Urinary bladder (tissue), 3 donors: ENCODE measurements at regions not wholly inside any gene's neighbourhood (a gene's known extent, or its start where the extent isn't known, plus 50 kb on each side); places are given as distances from the start of the nearest gene placed in this dataset.
"Not testable (repeated sequence)": the region's sequence is repeated elsewhere in the genome, so short reads cannot be mapped to it uniquely, and the experiment has no call there.

Experiments
- DNase-seq: peaks from one replicate; pipeline ENCODE4 v3.0.0-alpha.2; 2015; ENCODE audit errors: extremely low spot score
- H3K27ac ChIP-seq: one replicate; pipeline ENCODE4 v1.5.1; 2013; ENCODE audit warnings: low read depth, mild to moderate bottlenecking, moderate library complexity
- H3K36me3 ChIP-seq: one replicate; pipeline ENCODE4 v1.6.1; 2013; ENCODE audit warnings: mild to moderate bottlenecking, moderate library complexity; ENCODE audit not compliant: insufficient read depth
- H3K4me1 ChIP-seq: one replicate; pipeline ENCODE4 v1.6.1; 2013; ENCODE audit warnings: mild to moderate bottlenecking, moderate library complexity; ENCODE audit not compliant: insufficient read depth
- H3K4me3 ChIP-seq: one replicate; pipeline ENCODE4 v1.5.1; 2013; ENCODE audit warnings: low read depth, low read length
- WGBS: extraction: QIAGEN DNeasy Blood & Tissue Kit; methylation state at CpG from one replicate; pipeline ENCODE4 v1.1.7; 2013; 5-methylcytosine and 5-hydroxymethylcytosine counted together
- donor health status: healthy with polysubstance abuse.
- donor health status: healthy.

DNA sequence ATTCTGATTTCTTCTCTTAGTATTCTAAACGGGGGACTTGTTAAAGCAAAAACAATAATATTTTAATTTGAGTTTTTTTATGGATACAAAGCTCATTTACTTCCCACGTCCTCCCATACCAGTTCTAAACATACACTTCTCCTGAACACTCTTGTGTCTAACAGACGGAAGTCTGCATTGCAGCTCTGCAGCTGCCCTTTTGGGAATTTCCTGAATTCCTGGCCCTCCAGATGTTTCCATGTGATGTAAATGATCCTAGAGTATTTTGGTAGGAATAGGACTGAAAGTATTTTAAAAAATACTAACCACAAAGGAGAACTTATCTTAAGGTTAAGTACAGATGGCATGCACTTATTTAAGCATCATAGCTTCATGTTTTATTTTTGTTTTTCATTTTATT lies 886.7 kb downstream of the TBC1D32 start:
- no peaks in the 10 kb centered on the region for H3K4me1 ChIP-seq
- WGBS, result 36% methylated on average over 3 of the region's 3 CpGs
- H3K36me3 ChIP-seq, result no peaks in the 10 kb centered on the region
- DNase-seq, result no peak
- no peak overlapping the region for H3K4me3 ChIP-seq
- H3K27ac ChIP-seq, result no peak overlapping the region

DNA sequence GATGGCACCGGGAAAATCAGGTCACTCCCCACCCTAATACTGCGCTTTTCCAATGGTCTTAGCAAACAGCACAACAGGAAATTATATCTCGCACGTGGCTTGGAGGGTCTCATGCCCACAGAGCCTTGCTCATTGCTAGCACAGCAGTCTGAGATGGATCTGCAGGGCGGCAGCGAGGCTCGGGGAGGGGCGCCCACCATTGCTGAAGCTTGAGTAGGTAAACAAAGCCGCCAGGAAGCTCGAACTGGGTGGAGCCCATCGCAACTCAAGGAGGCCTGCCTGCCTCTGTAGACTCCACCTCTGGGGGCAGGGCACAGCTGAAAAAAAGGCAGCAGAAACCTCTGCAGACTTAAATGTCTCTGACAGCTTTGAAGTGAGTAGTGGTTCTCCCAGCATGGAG lies 901.4 kb downstream of the TBC1D32 start:
- not testable (repeated sequence) for H3K36me3 ChIP-seq, DNase-seq, H3K4me1 ChIP-seq, H3K27ac ChIP-seq, H3K4me3 ChIP-seq
- WGBS, result 92% methylated on average over 11 of the region's 11 CpGs

DNA sequence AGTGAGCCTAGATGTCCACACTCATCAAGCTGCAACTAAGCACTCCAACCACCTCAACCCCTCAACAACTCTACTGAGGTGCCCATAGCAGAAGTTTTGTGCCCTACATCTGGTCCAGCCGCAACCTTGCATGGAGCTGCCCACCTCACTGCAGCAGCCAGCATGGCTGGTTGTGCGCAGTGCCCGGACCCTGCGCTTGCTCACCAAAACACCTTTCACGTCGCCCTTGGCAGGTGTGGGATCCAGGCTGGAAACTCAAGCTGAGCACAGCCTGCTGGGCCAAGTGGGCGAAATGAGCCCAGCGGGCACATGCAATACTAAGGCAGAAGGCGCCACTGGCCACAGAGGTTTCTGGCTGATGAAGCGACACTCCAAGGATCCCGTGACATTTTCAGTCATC lies 902.4 kb downstream of the TBC1D32 start:
- DNase-seq, result no peak
- Histone ChIP-seq H3K36me3 (no peaks in the 10 kb centered on the region), H3K27ac (no peak overlapping the region), H3K4me3 (no peak overlapping the region), H3K4me1 (no peaks in the 10 kb centered on the region)
- WGBS, result 98% methylated on average over 11 of the region's 11 CpGs

DNA sequence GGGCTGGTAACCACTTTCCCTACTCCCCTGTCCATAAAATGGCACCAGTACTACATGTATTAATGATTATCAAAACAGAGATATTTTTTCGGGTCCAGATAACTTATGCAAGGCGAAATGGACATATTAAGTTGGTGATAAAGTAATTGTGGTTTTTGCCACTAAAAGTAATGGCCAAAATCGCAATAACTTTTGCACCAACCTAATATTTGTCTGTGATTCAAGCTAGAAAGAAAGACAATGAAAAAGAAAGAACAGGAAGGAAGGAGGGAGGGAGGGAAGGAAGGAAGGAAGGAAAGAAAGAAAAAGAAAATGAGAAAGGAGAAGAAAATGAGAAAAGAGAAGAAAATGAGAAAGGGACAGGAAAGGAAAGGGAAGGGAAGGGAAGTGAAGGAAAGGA lies 922.9 kb downstream of the TBC1D32 start:
- no peak overlapping the region for H3K27ac ChIP-seq
- 82% methylated on average over 3 of the region's 3 CpGs for WGBS
- H3K4me1 ChIP-seq, result no peaks in the 10 kb centered on the region
- DNase-seq, result no peak
- no peaks in the 10 kb centered on the region for H3K36me3 ChIP-seq
- H3K4me3 ChIP-seq, result no peak overlapping the region

DNA sequence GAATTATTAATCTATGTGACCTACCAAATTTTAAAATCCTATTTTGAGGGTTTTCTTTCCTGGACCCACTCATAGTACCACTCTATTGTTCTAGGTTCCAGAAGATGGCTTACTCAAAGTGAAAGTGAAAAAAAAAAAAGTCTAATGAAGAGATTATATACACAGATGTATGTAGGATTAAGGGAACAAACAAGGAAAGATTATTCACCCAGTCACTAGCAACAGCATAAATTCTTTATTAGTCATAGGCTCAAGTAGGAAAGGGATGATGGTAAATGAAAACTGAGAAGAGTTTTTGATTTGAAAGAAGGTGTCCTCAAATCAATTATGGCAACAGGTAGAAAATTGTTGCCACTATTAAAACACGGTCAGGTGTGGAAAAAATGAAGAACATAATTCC lies 923.7 kb downstream of the TBC1D32 start:
- H3K27ac ChIP-seq, result no peak overlapping the region
- H3K36me3 ChIP-seq, result no peaks in the 10 kb centered on the region
- DNase-seq, result no peak
- H3K4me1 ChIP-seq, result no peaks in the 10 kb centered on the region
- H3K4me3 ChIP-seq, result no peak overlapping the region
- WGBS, result 88% methylated on average over 1 of the region's 1 CpG

DNA sequence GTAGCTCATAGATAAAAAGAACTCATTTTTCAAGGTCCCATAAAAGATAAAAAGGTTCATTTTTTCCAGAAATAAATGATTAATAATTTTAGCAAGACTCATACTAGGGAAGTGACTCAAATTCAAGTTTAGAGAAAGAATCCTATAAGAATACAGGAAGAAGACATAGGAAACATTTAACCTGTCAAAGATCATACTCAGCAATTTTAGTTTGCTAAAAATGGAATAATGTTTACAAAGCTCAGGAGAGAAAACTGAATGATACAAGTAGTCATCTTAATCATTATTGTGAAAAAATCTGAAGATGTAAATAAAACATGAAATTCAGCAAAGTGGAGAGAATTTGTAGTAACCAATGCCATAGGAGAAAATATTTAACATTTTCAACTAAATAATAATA lies 926.6 kb downstream of the TBC1D32 start:
- Histone ChIP-seq H3K4me1 (no peaks in the 10 kb centered on the region), H3K36me3 (no peaks in the 10 kb centered on the region), H3K4me3 (no peak overlapping the region), H3K27ac (no peak overlapping the region)
- DNase-seq, result no peak

DNA sequence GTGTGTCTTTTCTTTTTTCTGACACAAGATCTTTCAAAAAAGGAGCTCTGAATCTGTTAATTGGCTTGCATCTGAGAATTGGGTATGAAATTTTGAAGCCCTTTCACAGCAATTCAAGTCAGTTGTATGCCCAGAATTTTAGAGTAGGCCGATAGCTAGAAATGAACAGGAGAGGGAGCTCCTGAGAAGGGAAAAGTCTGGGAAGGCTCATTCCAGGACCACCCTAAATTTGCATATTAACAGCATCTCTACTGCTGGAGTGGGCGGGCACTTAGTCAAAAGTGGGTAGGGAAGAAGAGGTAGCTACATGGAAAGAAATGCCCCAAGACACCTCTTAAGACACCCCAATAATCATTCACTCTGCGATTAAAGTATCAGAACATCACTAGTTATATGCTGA lies 928.3 kb downstream of the TBC1D32 start:
- 77% methylated on average over 3 of the region's 3 CpGs for WGBS
- Histone ChIP-seq H3K4me3 (no peak overlapping the region), H3K4me1 (no peaks in the 10 kb centered on the region), H3K36me3 (no peaks in the 10 kb centered on the region), H3K27ac (no peak overlapping the region)
- DNase-seq, result no peak

DNA sequence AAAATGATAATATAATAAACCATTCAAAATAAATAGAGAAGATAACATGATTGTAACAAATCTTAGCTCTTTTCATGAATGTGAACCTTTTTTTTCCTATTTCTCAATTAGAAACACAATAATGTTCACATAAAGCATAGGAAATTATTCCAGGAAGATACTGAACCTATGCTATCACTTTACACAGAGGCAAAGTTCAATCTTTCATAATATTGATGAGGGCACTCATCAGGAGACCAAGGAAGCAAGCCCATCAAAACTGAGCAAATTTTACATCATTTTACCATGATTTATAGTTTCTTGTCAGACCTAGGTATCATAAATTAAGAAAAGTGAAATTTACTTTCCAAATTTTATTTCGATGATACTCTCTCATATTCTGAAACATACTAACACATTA lies 938.5 kb downstream of the TBC1D32 start:
- Histone ChIP-seq H3K27ac (no peak overlapping the region), H3K36me3 (no peaks in the 10 kb centered on the region), H3K4me3 (no peak overlapping the region), H3K4me1 (no peaks in the 10 kb centered on the region)
- DNase-seq, result no peak
- WGBS, result 94% methylated on average over 1 of the region's 1 CpG

DNA sequence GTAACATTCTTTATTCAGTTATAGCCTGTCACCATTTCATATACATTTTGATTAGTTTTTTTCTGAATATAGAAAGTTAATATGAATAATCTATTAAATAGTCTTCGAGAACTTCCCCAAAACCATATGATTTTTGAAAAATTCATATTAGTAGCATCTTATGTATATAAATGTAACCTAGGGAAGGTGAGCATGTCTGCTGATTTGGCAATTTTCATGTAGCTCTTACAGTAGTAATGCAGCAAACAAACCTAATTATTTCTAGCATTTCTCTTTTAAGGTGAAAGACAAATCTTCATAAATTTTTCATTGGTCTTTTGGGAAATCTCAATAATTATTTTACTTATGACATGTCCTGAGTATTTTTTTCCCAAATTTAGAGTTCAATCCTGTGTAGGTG lies 939.0 kb downstream of the TBC1D32 start:
- DNase-seq, result no peak
- H3K27ac ChIP-seq, result no peak overlapping the region
- WGBS, result 88% methylated on average over 1 of the region's 1 CpG

DNA sequence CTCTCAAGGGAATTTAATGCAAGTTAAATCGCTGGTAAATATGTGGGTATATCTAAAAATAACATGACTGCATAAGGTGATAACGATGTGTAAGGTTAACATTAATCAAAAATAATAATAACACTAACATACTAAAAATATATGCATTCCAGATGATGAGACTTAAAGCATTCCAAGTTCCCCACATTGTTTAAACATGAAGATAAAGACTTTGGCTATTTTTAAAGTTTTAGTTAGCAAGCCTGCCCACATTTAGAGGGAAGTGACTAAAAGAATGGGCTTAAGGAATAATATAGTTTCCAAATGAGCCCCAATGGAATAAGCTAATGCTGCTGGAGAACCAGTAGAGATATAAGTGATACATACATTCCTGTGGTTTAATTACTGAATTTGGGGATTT lies 941.3 kb downstream of the TBC1D32 start:
- H3K4me1 ChIP-seq, result no peaks in the 10 kb centered on the region

More for the DNA sequence above, 939.0 kb downstream of the TBC1D32 start:
- Histone ChIP-seq H3K4me3 (no peak overlapping the region), H3K4me1 (no peaks in the 10 kb centered on the region), H3K36me3 (no peaks in the 10 kb centered on the region)

DNA sequence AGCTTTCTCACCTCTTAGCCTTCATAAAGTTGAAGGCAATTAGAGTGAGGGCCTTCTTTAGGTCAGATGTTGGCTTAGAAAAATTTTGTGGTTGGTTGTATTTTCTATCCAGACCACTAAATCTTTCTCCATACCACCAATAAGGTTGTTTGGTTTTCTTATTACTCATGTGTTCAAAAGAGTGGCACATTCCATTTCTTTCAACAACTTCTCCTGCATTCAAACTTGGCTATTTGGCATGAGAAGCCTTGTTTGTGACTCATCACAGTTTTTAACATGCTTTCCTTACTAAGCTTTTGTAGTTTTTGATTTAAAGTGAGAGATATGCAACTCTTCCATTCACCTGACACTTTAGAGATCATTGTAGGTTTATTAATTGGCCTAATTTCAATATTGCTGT lies 949.6 kb downstream of the TBC1D32 start:
- DNase-seq, result no peak
- Histone ChIP-seq H3K4me3 (no peak overlapping the region), H3K4me1 (no peaks in the 10 kb centered on the region)

More for the DNA sequence above, 941.3 kb downstream of the TBC1D32 start:
- Histone ChIP-seq H3K4me3 (no peak overlapping the region), H3K27ac (no peak overlapping the region), H3K36me3 (no peaks in the 10 kb centered on the region)
- 14% methylated on average over 2 of the region's 2 CpGs for WGBS
- DNase-seq, result no peak

DNA sequence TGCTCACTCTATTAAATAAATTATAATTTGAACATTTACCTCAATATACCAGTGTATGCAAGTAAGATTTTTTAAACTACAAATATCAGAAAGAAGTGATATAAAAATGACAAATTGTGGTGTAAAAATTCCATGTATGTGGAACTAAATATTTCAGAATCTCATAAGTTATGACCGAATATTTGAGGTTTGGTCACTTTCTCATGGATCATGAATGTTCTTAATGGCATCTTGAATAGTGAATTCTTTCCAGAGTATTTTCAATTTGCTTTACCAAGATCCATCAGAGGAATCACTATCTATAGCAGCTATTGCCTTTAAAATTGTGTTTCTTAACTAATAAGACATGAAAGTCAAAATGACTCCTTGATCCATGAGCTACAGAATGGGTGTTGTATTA lies 950.6 kb downstream of the TBC1D32 start:
- H3K36me3 ChIP-seq, result no peaks in the 10 kb centered on the region
- WGBS, result 92% methylated on average over 1 of the region's 1 CpG
- no peak for DNase-seq
- no peak overlapping the region for H3K4me3 ChIP-seq
- no peaks in the 10 kb centered on the region for H3K4me1 ChIP-seq
- H3K27ac ChIP-seq, result no peak overlapping the region

More for the DNA sequence above, 949.6 kb downstream of the TBC1D32 start:
- no peaks in the 10 kb centered on the region for H3K36me3 ChIP-seq
- no peak overlapping the region for H3K27ac ChIP-seq

DNA sequence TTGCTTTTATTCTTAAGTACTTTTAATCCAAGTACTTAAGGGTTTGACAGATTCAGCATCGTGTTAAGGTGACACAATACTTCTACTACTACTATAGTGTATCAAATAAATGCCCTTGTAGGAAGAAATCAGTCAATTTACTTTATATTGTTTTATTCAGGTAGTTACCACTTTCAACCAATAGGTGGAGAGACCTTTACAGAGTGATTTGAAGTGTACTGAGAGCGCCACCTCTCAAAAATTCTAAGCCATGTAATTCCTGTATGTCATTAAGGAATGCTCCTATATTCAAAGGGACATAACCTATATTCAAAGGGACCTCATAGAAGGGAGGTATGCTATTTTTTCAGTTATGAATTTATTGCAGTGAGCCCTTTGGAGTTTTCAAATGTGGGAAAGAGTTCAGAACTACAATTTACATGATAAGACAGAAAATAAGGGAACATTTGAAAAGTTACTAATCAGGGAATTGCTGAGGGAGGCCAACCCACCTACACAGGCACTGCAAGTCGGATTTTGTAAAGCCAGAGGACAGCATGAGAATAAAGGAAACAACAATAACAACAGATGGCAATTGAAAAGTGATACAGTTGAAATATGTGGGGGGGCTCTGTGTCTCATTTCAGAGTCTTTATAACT lies 955.6 kb downstream of the TBC1D32 start:
- Histone ChIP-seq H3K27ac (no peak overlapping the region), H3K4me1 (no peaks in the 10 kb centered on the region), H3K4me3 (no peak overlapping the region), H3K36me3 (no peaks in the 10 kb centered on the region)
- DNase-seq, result no peak
- WGBS, result 59% methylated on average over 3 of the region's 3 CpGs

DNA sequence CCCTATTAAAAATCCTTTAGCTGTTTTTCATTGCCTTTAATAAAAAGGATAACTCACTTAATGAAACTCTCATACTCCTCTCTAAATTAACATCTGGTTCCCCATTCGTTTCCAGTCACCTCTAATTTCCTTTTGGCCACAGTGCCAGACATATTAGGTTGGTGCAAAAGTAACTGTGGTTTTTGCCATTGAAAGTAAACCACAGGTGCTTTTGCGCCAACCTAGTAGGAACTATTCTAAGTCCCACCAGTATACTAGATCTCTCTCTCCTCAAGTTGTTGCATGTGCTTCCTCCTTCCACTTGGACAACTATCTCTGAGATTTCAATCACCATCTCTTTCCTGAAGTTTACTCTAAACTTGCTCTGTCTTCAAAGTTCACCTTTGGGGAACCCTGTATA lies 961.1 kb downstream of the TBC1D32 start:
- no peaks in the 10 kb centered on the region for H3K36me3 ChIP-seq
- no peak overlapping the region for H3K4me3 ChIP-seq
- DNase-seq, result no peak
- WGBS, result 79% methylated on average over 2 of the region's 2 CpGs
- no peaks in the 10 kb centered on the region for H3K4me1 ChIP-seq
- no peak overlapping the region for H3K27ac ChIP-seq

DNA sequence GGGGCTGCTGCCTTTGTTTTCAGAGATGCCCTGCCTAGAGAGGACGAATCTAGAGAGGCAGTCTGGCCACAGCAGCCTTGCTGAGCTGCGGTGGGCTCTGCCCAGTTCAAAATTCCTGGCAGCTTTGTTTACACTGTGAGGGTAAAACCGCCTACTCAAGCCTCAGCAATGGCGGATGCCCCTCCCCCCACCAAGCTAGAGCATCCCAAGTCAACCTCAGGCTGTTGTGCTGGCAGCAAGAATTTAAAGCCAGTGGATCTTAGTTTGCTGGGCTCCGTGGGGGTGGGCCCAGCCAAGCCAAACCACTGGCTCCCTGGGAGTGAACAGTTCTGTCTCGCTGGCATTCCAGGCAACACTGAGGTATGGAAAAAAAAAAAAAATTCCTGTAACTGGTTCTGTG lies 970.9 kb downstream of the TBC1D32 start:
- Histone ChIP-seq H3K36me3 (peaks cover 2% of the 10 kb centered on the region), H3K27ac (no peak overlapping the region), H3K4me1 (no peaks in the 10 kb centered on the region), H3K4me3 (no peak overlapping the region)
- DNase-seq, result no peak
- WGBS, result 69% methylated on average over 6 of the region's 6 CpGs
